Parathyroid adenoma (tissue), 2 donors: ENCODE measurements at regions not wholly inside any gene's neighbourhood (a gene's known extent, or its start where the extent isn't known, plus 50 kb on each side); places are given as distances from the start of the nearest gene placed in this dataset.

Source experiments
- H2AFZ ChIP-seq: fragments of 300-600 bp; sonication (generic); one replicate; pipeline ENCODE4 v1.7.0; 2017; ENCODE audit warnings: antibody characterized with exemption, mild to moderate bottlenecking
- H3K27ac ChIP-seq: fragments of 300-600 bp; sonication (generic); one replicate; pipeline ENCODE4 v1.7.0; 2017
- H3K27me3 ChIP-seq: fragments of 300-600 bp; sonication (generic); one replicate; pipeline ENCODE4 v1.7.0; 2017; ENCODE audit warnings: low read length; ENCODE audit not compliant: control insufficient read depth, insufficient read depth
- H3K36me3 ChIP-seq: fragments of 300-600 bp; sonication (generic); one replicate; pipeline ENCODE4 v1.7.0; 2017; ENCODE audit warnings: low read length; ENCODE audit not compliant: control insufficient read depth, insufficient read depth
- H3K4me1 ChIP-seq: fragments of 300-600 bp; sonication (generic); one replicate; pipeline ENCODE4 v1.7.0; 2017; ENCODE audit warnings: control low read depth
- H3K4me2 ChIP-seq: fragments of 300-600 bp; sonication (generic); one replicate; pipeline ENCODE4 v1.7.0; 2017; ENCODE audit warnings: low read length
- H3K4me3 ChIP-seq: fragments of 300-600 bp; sonication (generic); one replicate; pipeline ENCODE4 v1.7.0; 2017; ENCODE audit warnings: low read depth, low read length
- H3K79me2 ChIP-seq: fragments of 300-600 bp; sonication (generic); one replicate; pipeline ENCODE4 v1.7.0; 2017; ENCODE audit warnings: control low read depth
- H3K9ac ChIP-seq: fragments of 300-600 bp; sonication (generic); one replicate; pipeline ENCODE4 v1.7.0; 2017; ENCODE audit warnings: mild to moderate bottlenecking
- H3K9me3 ChIP-seq: fragments of 300-600 bp; sonication (generic); one replicate; pipeline ENCODE4 v1.7.0; 2017; ENCODE audit warnings: low read length; ENCODE audit not compliant: control insufficient read depth
- TF ChIP-seq, protein P1 (sequence below): fragments of 300-600 bp; sonication (generic); IDR thresholded peaks from one replicate; pipeline ENCODE4 v1.7.0; 2017; ENCODE audit warnings: antibody characterized with exemption, mild to moderate bottlenecking
- donor health status: primary hyperparathyroidism.

DNA sequence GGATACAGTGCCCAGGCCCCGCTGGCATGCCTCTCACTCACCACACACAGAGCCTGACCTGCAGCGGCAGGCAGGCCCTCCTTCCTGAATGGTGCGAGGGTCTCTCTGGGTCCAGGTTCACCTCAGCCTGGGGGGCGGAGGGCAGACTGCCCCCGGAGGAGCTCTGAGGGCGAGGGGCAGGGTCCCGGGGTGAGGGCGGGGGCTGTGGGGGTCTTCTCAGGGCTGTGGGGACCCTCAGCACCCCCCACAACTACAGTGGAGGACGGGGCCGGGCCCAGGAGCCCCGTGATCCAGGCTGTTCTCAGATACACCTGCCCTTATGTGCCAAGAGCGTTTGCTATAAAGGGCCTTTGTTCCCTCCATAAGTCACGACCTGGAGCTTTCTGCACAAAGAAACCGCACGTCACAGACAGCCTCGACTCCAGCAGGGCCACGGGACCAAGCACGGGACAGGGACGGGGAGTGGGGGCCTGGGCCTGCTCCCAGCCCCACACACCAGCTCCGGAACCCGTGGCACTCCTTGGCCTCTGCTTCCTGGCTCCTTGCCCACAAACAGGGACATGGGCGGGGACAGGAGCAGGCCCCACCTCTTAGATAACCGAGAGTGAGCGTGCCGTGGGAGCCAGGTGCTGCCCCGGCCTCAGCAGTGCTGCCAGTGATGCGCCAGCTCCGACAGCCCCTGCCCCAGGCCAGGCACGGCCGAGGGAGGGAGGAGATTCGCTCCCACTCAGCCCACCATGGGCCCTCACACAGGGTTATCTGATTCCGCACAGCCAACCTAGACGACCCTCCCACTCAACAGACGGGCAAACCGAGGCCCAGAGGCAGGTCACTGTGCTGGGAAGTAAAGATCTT, 101.9 kb downstream of the RFLNA start:
- Histone ChIP-seq H3K9ac (no peak overlapping the region), H3K27me3 (no peaks in the 10 kb centered on the region), H3K4me2 (no peak overlapping the region), H3K79me2 (peaks cover 2% of the 10 kb centered on the region), H3K4me3 (no peak overlapping the region), H3K4me1 (peaks cover 17% of the 10 kb centered on the region), H2AFZ (no peak overlapping the region), H3K27ac (no peak overlapping the region), H3K9me3 (no peaks in the 10 kb centered on the region), H3K36me3 (no peaks in the 10 kb centered on the region)
- TF ChIP-seq, protein P1, sequence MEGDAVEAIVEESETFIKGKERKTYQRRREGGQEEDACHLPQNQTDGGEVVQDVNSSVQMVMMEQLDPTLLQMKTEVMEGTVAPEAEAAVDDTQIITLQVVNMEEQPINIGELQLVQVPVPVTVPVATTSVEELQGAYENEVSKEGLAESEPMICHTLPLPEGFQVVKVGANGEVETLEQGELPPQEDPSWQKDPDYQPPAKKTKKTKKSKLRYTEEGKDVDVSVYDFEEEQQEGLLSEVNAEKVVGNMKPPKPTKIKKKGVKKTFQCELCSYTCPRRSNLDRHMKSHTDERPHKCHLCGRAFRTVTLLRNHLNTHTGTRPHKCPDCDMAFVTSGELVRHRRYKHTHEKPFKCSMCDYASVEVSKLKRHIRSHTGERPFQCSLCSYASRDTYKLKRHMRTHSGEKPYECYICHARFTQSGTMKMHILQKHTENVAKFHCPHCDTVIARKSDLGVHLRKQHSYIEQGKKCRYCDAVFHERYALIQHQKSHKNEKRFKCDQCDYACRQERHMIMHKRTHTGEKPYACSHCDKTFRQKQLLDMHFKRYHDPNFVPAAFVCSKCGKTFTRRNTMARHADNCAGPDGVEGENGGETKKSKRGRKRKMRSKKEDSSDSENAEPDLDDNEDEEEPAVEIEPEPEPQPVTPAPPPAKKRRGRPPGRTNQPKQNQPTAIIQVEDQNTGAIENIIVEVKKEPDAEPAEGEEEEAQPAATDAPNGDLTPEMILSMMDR: no peak

DNA sequence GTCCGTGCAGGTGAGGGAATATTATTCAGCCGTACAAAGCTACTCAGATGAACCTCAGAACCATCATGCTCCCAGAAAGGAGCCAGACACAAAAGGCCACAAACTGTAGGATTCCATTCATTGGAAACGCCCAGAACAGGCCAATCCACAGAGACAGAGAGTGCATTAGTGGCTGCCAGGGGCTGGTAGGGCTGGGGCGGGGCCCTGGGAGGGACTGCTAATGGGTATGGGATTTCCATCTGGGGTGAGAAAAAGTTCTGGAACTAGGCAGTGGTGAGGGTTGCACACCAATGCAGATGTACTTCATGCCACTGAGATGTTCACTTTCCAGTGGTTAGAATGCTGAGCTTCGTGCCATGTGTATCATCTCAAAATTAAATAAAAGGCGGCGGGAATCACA, 101.1 kb downstream of the RFLNA start:
- Histone ChIP-seq H3K4me1 (peaks cover 17% of the 10 kb centered on the region), H3K4me2 (no peak overlapping the region), H2AFZ (no peak overlapping the region), H3K4me3 (no peak overlapping the region), H3K79me2 (peaks cover 2% of the 10 kb centered on the region), H3K9ac (no peak overlapping the region), H3K36me3 (no peaks in the 10 kb centered on the region), H3K9me3 (no peaks in the 10 kb centered on the region), H3K27me3 (no peaks in the 10 kb centered on the region), H3K27ac (no peak overlapping the region)
- TF ChIP-seq, protein P1: no peak

DNA sequence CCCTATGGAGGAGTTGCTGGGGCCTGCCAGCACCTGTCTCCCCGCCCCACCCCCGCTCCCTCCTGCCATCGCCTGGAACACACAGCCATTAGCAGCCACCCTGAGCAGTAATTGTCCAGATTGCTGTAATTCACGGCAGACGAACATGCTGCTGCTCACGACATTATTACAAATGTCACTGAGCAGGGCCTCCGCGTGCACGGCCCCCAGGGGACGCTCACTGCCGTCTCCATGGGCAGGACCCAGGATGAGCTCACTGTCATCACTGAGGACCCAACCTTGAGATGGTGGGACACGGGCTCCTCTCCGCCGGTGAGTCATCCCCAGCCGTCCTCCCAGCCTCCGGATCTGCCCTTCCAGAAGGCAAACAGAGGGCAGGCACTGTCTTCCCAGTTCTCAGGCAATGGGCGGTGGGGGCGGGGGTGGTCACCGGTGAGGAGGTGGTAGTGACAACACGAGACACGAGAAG, 100.4 kb downstream of the RFLNA start:
- no peak overlapping the region for H3K9ac ChIP-seq
- H3K79me2 ChIP-seq: peaks cover 2% of the 10 kb centered on the region
- no peak overlapping the region for H3K4me3 ChIP-seq
- peaks cover 17% of the 10 kb centered on the region for H3K4me1 ChIP-seq
- no peak overlapping the region for H3K27ac ChIP-seq
- no peak overlapping the region for H3K4me2 ChIP-seq
- H3K27me3 ChIP-seq: no peaks in the 10 kb centered on the region
- H2AFZ ChIP-seq: no peak overlapping the region
- no peaks in the 10 kb centered on the region for H3K9me3 ChIP-seq
- TF ChIP-seq, protein P1: no peak
- no peaks in the 10 kb centered on the region for H3K36me3 ChIP-seq

DNA sequence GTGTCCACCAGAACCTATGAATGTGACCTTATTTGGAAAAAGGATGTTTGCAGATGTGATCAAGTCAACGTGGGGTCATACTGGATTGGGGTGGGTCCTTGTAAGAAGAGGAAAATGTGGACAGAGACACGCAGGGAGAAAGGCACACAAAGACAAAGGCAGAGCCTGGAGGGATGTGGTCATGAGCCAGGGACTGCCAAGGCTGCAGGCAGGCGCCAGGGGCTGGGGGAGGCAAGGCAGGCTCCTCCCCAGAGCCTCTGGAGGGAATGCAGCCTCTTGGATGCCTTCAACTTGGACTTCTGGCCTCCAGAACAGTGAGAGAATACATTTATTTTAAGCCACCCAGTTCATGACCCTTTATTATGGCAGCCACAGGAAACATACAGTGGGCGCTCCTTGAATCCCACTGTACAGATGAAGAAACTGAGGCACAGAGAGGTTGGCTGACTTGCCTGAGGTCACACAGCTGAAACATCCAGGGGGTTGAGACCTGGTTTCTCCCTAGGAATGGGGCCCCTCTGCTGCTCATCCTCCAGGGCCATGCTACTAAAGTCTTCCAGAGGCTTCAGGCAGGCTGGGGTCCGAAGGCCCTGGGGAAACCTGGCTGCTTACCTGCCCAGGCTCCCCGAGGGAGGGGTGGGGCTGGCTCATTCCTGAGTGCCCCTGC, 99.7 kb downstream of the RFLNA start:
- Histone ChIP-seq H3K36me3 (no peaks in the 10 kb centered on the region), H3K4me2 (no peak overlapping the region), H3K27me3 (no peaks in the 10 kb centered on the region), H3K79me2 (peaks cover 2% of the 10 kb centered on the region), H3K4me3 (no peak overlapping the region), H3K9me3 (no peaks in the 10 kb centered on the region), H2AFZ (no peak overlapping the region), H3K4me1 (peaks cover 20% of the 10 kb centered on the region), H3K9ac (no peak overlapping the region), H3K27ac (no peak overlapping the region)
- TF ChIP-seq, protein P1: no peak
